GM10266 (cell line): ENCODE measurements at regions not wholly inside any gene's neighbourhood (a gene's known extent, or its start where the extent isn't known, plus 50 kb on each side); places are given as distances from the start of the nearest gene placed in this dataset.
A peak's percentile ranks its signal among the peaks of the same experiment; 100 is the strongest.
"Not testable (repeated sequence)": the region's sequence is repeated elsewhere in the genome, so short reads cannot be mapped to it uniquely, and the experiment has no call there.

Source experiments
- DNase-seq: peaks from one replicate; pipeline ENCODE4 v3.0.0; 2012; ENCODE audit errors: extremely low spot score
- CTCF ChIP-seq: IDR thresholded peaks from 2 replicates; pipeline ENCODE4 v1.5.1; 2012; ENCODE audit warnings: mild to moderate bottlenecking, low read depth; ENCODE audit not compliant: control insufficient read depth, insufficient read depth; ENCODE audit errors: missing control alignments

DNA sequence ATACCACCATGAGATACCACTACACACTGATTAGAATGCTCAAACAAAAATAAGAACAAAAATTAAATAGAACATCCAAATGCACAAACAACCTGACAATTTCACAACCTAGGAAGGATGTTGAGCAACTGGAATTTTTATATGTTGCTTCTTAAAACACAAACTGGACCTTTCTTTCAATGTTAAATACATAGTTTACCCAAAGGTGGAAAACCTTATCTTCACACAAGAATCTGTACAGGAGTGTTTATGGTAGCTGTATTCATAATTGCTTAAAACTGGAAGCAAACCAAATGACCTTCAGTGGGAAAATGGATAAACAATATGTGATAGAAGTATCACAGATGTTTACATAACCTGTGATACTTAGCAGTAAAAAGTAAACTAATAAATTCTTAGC, 573.8 kb downstream of the MAGEB5 start:
- no peak for DNase-seq
- no peak for TF ChIP-seq CTCF

GRCh38 chrX:26788402-26788998, 572.5 kb downstream of the MAGEB5 start:
- no peak for TF ChIP-seq CTCF

GRCh38 chrX:26783512-26784225, 567.7 kb downstream of the MAGEB5 start:
- peak; percentile 41 for TF ChIP-seq CTCF
- DNase-seq, result peak; percentile 2

More at GRCh38 chrX:26788402-26788998, 572.5 kb downstream of the MAGEB5 start:
- no peak for DNase-seq

DNA sequence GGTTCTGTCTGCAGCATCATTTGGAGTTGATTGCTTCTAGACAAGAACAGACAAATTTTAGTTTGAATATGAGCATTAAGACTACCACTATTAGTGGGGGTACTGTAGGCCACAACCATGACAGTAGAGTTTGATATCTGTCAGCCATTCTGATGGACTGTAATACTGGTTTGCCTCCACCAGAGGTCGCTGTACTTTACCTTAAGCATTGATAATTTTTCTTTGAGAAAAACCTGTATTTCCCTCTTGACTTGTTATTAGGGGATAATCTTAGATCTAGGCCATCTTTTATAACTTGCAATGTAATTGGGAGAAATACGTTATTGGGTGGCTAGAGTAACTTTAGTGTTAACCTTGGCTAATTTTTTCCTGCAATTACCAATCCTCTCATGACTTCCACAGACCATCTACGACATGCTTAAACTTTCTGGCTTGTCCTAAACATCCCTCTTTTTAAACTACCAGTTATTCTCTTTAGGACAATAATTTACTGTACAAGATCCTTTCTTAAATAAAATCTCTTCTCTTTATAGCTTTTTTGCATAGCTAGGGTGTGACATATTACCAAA, 562.4 kb downstream of the MAGEB5 start:
- TF ChIP-seq CTCF, result peak; percentile 22
- DNase-seq, result no peak

DNA sequence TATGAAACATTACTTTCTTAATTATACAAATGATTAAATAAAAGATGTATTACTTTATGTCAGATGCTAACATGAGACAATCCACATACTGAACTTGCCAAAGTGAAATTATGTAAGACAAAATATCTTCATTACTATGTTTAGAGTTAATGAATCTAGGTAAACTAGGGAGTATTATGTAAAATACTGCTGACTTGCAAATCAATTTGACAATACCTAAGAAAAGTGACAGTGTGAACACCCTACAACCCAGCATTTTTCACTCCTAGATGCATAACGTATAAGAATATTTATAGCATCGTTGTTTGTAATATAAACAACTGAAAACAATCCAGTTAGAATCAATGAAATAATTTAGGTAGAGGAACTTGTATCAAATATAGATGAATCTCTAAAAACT, 546.3 kb downstream of the MAGEB5 start:
- no peak for DNase-seq
- no peak for TF ChIP-seq CTCF

- DNase-seq, result not testable (repeated sequence)
Measured at GRCh38 chrX:26755760-26756159, 539.8 kb downstream of the MAGEB5 start.

- TF ChIP-seq CTCF, result no peak
- no peak for DNase-seq
Measured at GRCh38 chrX:26747877-26748276, 531.9 kb downstream of the MAGEB5 start.
